Natural killer cell (primary cell): ENCODE measurements at regions not wholly inside any gene's neighbourhood (a gene's known extent, or its start where the extent isn't known, plus 50 kb on each side); places are given as distances from the start of the nearest gene placed in this dataset.
A peak's percentile ranks its signal among the peaks of the same experiment; 100 is the strongest.

Experiments
- ATAC-seq, 3 donors: fragments of 150-1000 bp in 2 of 3; fragments of 200-7000 bp in 1 of 3; cut with Tn5 transposase; 1 replicate in 1 of 3; 2 replicates in 2 of 3; pipeline ENCODE4 v1.10.0; 2021; ENCODE audit warnings: mild to moderate bottlenecking in 2 of 3, moderate library complexity in 2 of 3
- DNase-seq, 2 donors: peaks; one replicate each; pipeline versions ENCODE4 v3.0.0 to v3.0.0-alpha.2; 2013 to 2021; ENCODE audit warnings: mixed read lengths in 1 of 2
- H3K27ac ChIP-seq: one replicate; pipeline ENCODE4 v1.5.1; 2013; ENCODE audit warnings: mild to moderate bottlenecking, low read length
- H3K27me3 ChIP-seq: one replicate; pipeline ENCODE4 v1.6.1; 2013; ENCODE audit warnings: low read length; ENCODE audit not compliant: control insufficient read depth, insufficient read depth
- H3K36me3 ChIP-seq: one replicate; pipeline ENCODE4 v1.6.1; 2013; ENCODE audit warnings: low read length; ENCODE audit not compliant: control insufficient read depth, insufficient read depth
- H3K4me1 ChIP-seq: one replicate; pipeline ENCODE4 v1.6.1; 2013; ENCODE audit warnings: low read length; ENCODE audit not compliant: control insufficient read depth, insufficient read depth
- H3K4me3 ChIP-seq: one replicate; pipeline ENCODE4 v1.5.1; 2013; ENCODE audit warnings: low read length
- H3K9me3 ChIP-seq: one replicate; pipeline ENCODE4 v1.6.1; 2013; ENCODE audit warnings: low read length; ENCODE audit not compliant: control insufficient read depth, insufficient read depth
- H3K27ac Mint-ChIP-seq, 2 donors: one replicate each; pipeline ENCODE4 v1.8.0; 2022; ENCODE audit warnings: mild to moderate bottlenecking in 2 of 2, mixed read lengths in 2 of 2, moderate library complexity in 1 of 2
- H3K27me3 Mint-ChIP-seq, 2 donors: one replicate each; pipeline ENCODE4 v1.8.0; 2022; ENCODE audit warnings: low read depth in 2 of 2, mixed read lengths in 2 of 2
- H3K36me3 Mint-ChIP-seq: one replicate; pipeline ENCODE4 v1.8.0; 2022; ENCODE audit warnings: mixed read lengths
- H3K4me1 Mint-ChIP-seq, 2 donors: one replicate each; pipeline ENCODE4 v1.8.0; 2022; ENCODE audit warnings: mixed read lengths in 2 of 2
- H3K4me3 Mint-ChIP-seq: one replicate; pipeline ENCODE4 v1.8.0; 2022; ENCODE audit warnings: mild to moderate bottlenecking, moderate library complexity, mixed read lengths
- H3K9me3 Mint-ChIP-seq, 2 donors: one replicate each; pipeline ENCODE4 v1.8.0; 2022; ENCODE audit warnings: mixed read lengths in 2 of 2
- CTCF ChIP-seq: fragments of 200-600 bp; IDR thresholded peaks from one replicate; pipeline ENCODE4 v1.8.0; 2022; ENCODE audit warnings: antibody characterized with exemption
- WGBS: methylation state at CpG from one replicate; pipeline ENCODE4 v1.1.7; 2013; ENCODE audit warnings: missing lambda C conversion rate; ENCODE audit not compliant: insufficient coverage; 5-methylcytosine and 5-hydroxymethylcytosine counted together
- intact Hi-C: fragments of 100-400 bp; cut with micrococcal nuclease; formaldehyde crosslinking; loops from one replicate; pipeline ENCODE4 v1.14.2; 2022

DNA sequence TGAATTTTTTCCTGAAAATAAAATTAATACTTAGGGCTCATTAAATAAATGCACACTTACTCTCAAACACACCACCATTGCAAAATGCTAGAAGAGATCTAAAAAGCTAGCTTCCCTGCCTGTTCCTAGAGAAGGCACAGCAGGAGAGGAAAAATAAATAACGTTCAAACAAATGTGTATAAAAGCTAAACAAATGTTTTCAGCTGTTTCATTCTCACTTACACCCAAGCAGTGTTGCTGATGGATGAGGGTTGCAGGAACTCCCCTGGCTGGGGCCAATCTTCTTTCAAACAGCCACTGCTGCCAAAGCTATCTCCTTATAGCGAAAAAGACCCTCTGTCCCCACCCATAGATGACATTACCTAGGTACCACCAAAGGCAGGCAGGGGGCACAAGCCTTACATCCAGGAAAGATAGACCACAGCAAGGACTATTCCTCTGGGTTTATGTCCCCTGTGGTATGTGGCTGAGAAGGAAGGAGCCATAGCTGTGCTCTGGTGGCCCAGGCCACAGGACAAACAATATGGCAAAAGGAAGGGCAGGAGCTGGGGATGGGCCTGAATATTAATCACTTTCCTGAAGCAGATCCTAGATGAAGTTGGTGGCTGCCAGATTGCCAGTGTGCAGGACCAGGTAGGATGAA, 214.6 kb downstream of the TTC32 start:
- ATAC-seq (peak in 1 of 3 donors; percentile 12), DNase-seq (no peak)
- Histone ChIP-seq H3K27ac (no peak overlapping the region), H3K27me3 (no peaks in the 10 kb centered on the region), H3K4me3 (no peak overlapping the region), H3K36me3 (no peaks in the 10 kb centered on the region), H3K4me1 (no peaks in the 10 kb centered on the region), H3K9me3 (no peaks in the 10 kb centered on the region)
- H3K27ac Mint-ChIP-seq = no peak overlapping the region
- intact Hi-C loops = no loop called here
- no peak for TF ChIP-seq CTCF
- H3K4me1 Mint-ChIP-seq = no peaks in the 10 kb centered on the region
- WGBS = 71% methylated on average over 1 of the region's 2 CpGs
- no peaks in the 10 kb centered on the region for H3K9me3 Mint-ChIP-seq
- H3K27me3 Mint-ChIP-seq = peaks cover 0 to 2% of the 10 kb centered on the region in 2 donors
- no peaks in the 10 kb centered on the region for H3K36me3 Mint-ChIP-seq
- no peak overlapping the region for H3K4me3 Mint-ChIP-seq

- intact Hi-C loops = no loop called here
- TF ChIP-seq CTCF = no peak
- H3K27me3 Mint-ChIP-seq = peaks cover 0 to 2% of the 10 kb centered on the region in 2 donors
Observed at GRCh38 chr2:19686439-19686838, 215.3 kb downstream of the TTC32 start.

DNA sequence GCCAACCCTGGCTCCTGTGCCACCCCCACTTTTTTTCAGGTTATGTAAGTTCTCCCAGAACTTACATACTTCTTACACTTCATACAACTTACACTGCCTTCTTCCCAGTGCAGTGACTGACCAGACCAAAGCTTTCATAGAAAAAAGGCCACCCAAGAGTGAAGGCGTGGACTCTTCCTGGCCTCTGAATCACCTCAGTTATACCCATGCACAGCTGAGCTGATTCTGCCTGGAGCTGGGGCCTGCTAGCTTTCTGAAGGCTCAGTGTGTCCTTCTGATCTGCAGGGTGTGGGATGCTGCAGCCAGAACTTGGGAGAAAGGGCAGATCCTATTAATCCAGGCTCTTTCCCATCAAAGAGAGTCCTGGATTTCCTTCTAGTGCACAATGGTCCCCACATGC, 216.1 kb downstream of the TTC32 start:
- Histone ChIP-seq H3K36me3 (no peaks in the 10 kb centered on the region), H3K27me3 (no peaks in the 10 kb centered on the region), H3K27ac (no peak overlapping the region), H3K4me1 (no peaks in the 10 kb centered on the region), H3K9me3 (no peaks in the 10 kb centered on the region), H3K4me3 (no peak overlapping the region)
- no peaks in the 10 kb centered on the region for H3K9me3 Mint-ChIP-seq
- no peak for TF ChIP-seq CTCF
- no peak for DNase-seq
- H3K27me3 Mint-ChIP-seq = peaks cover 0 to 2% of the 10 kb centered on the region in 2 donors
- WGBS = 78% methylated on average over 1 of the region's 1 CpG
- no peak overlapping the region for H3K4me3 Mint-ChIP-seq
- intact Hi-C loops = no loop called here
- no peak for ATAC-seq
- no peaks in the 10 kb centered on the region for H3K36me3 Mint-ChIP-seq
- no peak overlapping the region for H3K27ac Mint-ChIP-seq
- no peaks in the 10 kb centered on the region for H3K4me1 Mint-ChIP-seq

More at GRCh38 chr2:19686439-19686838, 215.3 kb downstream of the TTC32 start:
- Histone ChIP-seq H3K4me3 (no peak overlapping the region), H3K4me1 (no peaks in the 10 kb centered on the region), H3K27me3 (no peaks in the 10 kb centered on the region), H3K36me3 (no peaks in the 10 kb centered on the region), H3K27ac (no peak overlapping the region), H3K9me3 (no peaks in the 10 kb centered on the region)
- Mint-ChIP-seq H3K36me3 (no peaks in the 10 kb centered on the region), H3K27ac (no peak overlapping the region), H3K4me3 (no peak overlapping the region), H3K9me3 (no peaks in the 10 kb centered on the region), H3K4me1 (no peaks in the 10 kb centered on the region)
- DNase-seq (no peak), ATAC-seq (no peak)
- WGBS = 51% methylated on average over 3 of the region's 3 CpGs

GRCh38 chr2:19684516-19684915, 217.3 kb downstream of the TTC32 start:
- H3K36me3 Mint-ChIP-seq = no peaks in the 10 kb centered on the region
- H3K36me3 ChIP-seq = no peaks in the 10 kb centered on the region
- ATAC-seq = no peak
- H3K9me3 ChIP-seq = no peaks in the 10 kb centered on the region
- no peak for TF ChIP-seq CTCF
- no peaks in the 10 kb centered on the region for H3K4me1 Mint-ChIP-seq
- no peak overlapping the region for H3K4me3 Mint-ChIP-seq
- 81% methylated on average over 7 of the region's 7 CpGs for WGBS
- H3K4me3 ChIP-seq = no peak overlapping the region
- no peak overlapping the region for H3K27ac Mint-ChIP-seq
- H3K4me1 ChIP-seq = no peaks in the 10 kb centered on the region
- H3K27me3 Mint-ChIP-seq = peaks cover 0 to 2% of the 10 kb centered on the region in 2 donors
- intact Hi-C loops = no loop called here
- H3K27me3 ChIP-seq = no peaks in the 10 kb centered on the region
- no peaks in the 10 kb centered on the region for H3K9me3 Mint-ChIP-seq
- no peak for DNase-seq
- no peak overlapping the region for H3K27ac ChIP-seq
